HG03139 (cell line): ENCODE measurements at regions not wholly inside any gene's neighbourhood (a gene's known extent, or its start where the extent isn't known, plus 50 kb on each side); places are given as distances from the start of the nearest gene placed in this dataset.
"Not testable (repeated sequence)": the region's sequence is repeated elsewhere in the genome, so short reads cannot be mapped to it uniquely, and the experiment has no call there.

Source experiments
- ATAC-seq: cut with Tn5 transposase; IDR thresholded peaks from one replicate; pipeline ENCODE4 v1.9.1; 2021; ENCODE audit not compliant: unreplicated experiment

DNA sequence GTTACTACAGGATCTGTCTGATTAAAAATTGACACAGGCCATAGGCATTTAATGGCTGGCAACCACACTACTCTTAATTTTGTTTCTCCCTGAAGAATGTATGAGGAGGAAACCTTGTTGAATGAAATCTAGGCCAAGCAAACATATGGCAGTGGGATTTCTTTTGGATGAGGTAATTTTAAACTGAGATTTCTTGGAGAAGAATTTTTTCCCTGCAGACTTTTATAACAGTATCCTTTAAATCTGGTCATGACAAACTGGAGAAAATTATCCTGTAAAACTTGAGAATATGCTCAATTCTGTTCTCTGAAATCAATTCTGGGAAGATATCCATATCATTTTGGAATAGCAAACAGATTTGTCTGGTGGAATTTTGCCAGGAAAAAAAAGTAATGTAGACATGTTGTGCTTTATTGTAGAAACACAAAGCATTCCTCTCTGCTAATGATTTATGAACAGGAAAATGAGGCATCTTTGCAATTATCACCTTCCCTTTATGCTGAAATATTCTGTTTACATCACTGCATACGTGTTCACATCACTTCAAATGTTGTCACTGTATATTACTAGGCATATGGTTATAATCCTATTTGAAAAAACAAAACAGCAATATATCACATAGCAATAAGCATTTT, 108.3 kb upstream of the ARSJ start:
- no peak for ATAC-seq

DNA sequence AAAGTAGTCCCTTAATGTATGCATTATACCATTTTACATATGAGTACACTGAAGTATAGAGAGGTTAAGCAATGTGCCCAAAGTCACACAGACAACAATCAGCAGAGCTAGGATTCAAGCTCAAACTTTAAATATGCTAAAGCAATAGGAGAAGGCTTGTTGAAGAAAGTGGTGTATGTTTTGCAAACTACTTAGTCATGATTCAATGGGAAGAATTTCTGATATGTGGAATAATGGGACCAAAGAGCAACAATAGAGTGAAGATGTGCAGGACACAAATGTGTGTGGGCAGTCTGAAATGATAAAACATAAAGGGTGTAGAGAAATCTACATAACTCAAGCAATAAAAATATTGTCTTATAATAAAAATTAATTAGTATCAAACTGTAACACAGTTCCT, 109.0 kb upstream of the ARSJ start:
- ATAC-seq: no peak

DNA sequence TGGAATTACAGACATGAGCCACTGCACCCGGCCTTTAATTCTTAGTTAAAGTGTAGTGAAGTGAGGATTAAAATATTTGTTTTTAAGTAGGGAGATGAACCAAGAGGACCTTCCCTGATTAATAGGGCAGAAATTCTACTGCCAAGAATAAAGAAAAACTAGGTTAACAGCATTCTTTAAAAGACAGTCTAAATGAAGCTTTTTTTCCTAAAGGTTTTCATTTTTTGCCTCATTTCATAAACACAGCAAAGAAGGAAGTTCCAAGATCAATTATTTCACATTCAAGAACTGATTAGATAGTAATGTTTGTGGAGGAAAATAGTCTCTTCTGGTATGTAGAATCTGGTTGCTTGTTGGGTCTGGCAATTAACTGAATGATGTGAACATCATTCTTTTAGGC, 112.1 kb upstream of the ARSJ start:
- ATAC-seq: no peak

DNA sequence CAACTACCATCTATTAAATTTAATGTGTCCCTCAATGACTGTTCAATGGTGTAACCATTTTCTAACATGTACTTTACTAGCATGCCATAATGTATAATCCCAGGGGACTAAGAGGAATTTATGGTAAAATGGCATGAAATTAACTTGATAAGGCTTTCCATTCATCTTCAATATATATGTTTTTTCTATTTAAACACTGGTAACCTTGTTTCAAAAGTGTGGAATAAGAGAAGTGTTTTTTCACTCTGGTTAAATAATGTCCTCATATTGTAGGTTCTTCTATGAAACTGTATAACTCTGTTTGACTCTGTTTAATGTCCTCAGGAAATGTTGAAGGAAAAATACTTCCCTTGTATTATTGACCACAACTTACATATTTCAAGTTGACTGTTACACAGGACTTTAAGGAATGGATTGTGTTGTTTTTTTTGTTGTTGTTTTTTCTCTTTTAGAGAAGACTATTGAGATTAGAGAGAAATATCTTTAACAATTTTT, 113.8 kb upstream of the ARSJ start:
- ATAC-seq: no peak

DNA sequence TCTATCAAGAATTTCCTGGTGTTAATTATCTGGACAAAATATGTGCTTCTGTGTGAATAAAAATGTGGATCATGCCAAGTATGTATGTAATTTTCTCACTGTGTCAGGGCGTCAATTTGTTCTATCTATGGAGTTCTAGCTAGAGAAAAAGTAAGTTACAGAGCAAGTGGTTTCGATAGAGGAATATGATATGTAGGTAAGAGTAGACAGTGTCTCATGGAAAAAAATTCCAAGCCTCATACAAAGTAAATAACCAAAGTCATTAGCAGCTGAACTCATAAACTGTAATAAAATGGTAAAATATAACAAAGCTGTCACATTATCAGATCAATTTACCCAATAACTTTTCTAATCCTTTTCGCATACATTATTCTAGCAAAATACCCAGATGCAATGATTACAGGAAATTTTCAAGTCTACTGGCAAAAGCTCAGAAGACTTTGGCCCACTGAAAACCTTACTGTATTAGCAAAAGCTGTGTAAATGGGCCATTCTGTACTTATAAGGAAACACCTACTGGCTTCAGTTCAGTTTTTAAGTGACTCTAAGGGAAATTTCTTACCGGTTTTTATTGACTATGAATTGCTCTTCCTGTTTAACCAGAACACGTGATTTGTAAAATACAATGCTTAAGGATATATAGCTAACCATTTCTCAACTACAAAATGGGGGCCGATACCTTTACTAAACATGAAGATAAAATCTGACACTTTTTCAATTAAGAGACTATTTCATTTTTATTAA, 121.0 kb upstream of the ARSJ start:
- ATAC-seq: no peak

DNA sequence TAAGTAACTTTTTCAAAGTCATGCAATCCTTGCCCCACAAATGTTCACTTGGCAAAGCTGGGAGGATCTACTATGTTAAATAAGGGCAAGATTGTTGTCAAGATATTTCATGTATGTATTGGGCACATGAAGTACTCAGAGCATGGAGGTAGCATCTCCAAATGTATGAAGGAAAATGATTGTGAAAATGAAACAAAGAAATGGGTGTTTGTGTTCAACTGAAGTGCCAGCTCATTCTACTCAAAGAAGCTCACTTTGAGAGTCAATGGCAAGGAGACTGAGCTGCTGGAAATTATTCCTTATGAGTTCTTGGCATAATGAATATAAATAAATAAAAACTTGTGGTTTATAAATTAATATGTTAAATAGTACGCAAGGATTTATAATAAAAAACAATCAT, 124.5 kb upstream of the ARSJ start:
- ATAC-seq: no peak

DNA sequence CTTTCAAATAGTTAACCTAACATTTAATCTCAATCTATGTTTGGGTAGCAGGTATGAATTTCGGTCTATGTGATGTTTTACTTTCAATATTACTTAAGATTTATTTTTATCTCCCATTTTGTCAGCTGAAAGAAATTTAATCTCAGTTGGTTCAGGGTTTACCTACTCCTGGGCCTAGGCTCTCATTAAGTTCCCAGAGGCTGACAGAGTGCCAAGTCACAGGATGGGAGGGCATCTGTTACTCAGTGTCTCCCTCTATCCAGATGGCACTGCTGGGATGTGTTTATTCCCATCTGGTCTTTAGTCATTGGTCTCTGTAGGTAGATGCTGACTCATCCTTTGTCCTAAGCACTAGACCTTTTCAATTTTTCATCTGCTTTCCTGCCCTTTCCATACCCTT, 129.4 kb upstream of the ARSJ start:
- no peak for ATAC-seq

DNA sequence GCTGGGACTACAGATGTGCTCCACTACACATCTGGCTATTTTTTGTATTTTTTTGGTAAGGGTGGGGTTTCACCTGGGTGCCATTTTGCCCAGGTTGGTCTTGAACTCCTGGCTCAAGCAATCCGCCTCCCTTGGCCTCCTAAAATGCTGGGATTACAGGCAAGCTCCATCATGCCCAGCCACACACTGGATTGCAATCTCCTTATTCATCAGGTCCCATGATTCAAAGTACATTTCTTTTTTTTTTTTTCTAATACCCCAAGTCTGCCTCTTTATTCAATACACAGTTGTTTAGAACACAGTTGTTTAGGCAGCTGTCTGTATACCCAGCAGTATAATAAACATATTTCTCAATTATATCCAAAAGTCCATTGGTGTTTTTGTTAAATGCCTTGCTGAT, 130.3 kb upstream of the ARSJ start:
- ATAC-seq: no peak

DNA sequence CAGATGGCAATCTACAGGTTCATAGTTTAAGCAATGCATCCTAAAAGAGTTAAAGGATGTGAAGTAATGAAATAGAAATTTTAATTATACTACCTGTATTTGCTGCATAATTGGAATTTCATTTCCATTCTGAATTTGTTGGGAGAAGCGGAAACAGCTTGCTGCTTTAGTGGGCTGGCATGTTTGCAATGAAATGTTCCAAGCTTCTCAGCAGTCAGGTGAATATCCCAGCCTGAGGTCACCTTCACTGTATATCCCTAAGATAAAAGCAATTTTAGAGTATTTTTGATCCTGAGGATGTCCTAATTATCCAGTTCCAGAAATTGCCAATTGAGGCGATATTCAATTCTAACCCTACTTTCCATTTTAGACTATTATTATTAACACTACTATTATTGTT, 136.1 kb upstream of the ARSJ start:
- ATAC-seq: no peak

DNA sequence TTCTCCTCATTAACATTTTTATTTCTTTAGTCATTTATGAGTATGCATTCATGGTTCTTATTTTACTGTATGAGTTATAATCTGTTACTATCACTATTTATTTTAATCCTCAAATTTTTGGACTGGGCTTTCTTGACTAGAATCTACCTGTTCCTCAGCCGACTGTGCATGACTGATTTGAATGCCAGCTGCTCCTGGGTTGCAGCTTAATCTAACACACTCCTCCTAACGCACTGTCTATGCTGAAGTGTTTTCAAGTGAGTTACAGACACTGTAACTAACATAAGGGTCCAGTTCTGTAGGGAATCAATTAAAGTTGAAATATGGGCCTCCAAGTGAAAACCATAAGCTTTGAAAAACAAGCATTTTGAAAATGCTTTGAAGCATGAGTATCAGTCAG, 137.4 kb upstream of the ARSJ start:
- no peak for ATAC-seq

DNA sequence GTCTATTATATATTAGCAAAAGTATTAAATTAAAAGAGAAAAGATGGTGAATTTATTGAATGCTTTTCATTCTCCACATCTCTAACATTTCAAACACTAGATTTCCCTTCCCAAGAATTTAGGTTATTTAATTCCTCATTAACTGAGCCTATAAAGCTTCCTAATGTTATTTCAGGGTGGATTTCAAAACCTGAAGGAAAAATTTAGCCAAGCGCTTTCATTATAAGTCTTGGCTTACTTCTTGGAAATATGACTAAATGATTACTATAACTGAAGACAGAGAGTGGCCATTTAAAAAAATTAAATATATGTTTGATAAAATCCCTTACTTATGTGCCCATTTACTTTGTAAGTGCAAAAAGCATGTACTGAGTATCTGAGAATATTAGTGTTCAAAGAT, 141.8 kb upstream of the ARSJ start:
- no peak for ATAC-seq

DNA sequence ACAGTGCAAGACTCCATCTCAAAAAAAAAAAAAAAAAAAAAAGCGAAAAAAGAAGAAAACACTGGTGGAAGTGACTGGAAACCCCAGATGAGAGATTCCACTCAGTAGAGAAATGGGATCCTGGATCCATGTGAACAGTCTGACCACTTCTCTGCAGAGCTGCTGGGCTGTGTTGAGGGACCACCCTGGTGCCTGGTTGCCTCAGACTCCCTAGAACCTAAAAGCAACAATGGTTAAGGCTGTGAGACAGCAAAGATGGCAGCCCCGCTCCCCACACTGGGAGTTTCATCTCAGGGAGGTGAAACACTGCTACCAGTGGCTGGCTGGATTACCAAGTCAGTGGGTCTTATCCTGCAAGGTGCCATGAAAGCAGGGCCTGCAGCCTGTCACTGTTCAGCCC, 152.8 kb upstream of the ARSJ start:
- no peak for ATAC-seq

DNA sequence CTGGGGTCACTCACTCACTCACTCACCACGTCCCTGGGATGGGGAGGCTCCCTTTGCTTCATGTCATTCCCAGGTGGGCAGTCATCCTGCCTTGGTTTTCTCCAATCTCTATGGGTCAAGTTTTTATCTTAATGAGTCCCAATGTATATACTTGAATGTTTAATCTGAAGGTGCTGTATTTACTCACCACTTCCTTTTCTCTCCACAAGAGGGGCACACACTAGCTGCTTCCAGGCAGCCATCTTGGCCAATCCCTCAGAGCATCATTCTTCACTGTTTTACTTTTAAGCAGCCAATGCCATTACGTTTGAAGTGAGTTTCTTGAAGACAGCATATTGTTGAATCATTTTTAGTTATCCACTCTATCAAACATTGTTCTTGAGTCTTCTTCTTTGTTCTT, 153.4 kb upstream of the ARSJ start:
- peak; percentile 70 for ATAC-seq

DNA sequence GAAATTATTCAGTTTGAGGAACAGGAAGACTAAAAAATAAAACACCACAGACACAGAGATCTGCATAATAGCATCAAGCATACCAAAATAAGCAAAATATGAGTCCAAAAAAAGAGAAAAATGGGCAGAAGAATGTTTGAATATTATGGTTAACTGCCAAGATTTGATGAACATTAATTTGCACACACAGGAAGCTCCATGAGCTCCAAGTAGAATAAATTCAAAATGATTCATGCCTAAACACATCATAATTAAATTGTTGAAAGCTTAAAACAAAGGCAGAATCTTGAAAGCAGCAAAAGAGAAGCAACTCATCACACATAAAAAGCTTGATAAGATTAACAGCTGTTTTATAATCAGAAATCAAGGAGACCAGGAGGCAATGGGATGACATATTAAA, 156.6 kb upstream of the ARSJ start:
- ATAC-seq: no peak

DNA sequence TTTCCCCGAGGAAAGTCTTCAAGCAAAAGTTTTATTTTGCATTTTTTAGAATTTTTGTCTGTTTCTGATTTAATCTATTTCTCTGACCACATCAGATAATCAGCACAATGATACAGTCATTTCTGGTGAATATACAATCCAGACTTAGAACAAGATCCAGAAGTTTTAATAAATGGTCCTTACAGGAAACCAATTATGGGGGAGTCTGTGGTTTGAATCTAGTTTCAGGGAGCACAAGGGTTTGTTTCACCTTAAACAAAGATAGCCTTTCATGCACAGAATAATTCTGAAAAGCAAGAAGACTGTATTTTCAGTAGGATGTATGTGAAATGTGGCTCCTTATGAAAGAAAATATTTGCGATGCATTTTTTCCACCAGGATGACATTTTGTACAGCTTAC, 158.5 kb upstream of the ARSJ start:
- ATAC-seq: no peak

DNA sequence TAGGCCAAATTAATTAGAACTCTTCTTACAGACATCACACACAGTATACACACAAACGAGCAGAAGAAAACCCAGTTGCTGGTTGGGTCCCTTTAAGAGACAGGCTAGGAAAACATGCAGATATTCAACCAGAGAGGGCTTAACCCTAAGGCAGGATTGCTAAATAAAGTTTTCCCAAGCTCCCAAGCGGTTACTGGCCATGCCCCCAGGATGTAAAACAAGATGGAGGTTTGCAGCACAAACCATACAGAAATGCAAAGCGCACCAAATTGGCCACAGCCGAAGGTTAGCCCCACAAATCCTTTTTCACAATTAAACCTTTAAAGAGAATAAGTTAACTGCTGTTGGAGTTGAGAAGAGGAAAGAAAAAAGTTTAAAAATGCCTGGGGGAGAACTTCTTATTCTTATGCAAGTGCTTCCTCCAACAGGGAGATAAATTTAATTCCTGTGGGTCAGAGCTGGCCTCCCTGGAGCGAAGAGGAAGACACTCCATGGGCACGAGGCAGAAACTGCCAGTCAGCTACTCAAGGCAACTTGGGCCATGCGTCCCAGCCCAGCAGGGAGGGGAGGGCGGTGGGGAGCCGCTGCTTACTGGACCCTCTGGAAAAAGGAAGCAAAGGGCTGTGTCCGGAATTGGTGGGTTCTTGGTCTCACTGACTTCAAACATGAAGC, 167.6 kb upstream of the ARSJ start:
- no peak for ATAC-seq

DNA sequence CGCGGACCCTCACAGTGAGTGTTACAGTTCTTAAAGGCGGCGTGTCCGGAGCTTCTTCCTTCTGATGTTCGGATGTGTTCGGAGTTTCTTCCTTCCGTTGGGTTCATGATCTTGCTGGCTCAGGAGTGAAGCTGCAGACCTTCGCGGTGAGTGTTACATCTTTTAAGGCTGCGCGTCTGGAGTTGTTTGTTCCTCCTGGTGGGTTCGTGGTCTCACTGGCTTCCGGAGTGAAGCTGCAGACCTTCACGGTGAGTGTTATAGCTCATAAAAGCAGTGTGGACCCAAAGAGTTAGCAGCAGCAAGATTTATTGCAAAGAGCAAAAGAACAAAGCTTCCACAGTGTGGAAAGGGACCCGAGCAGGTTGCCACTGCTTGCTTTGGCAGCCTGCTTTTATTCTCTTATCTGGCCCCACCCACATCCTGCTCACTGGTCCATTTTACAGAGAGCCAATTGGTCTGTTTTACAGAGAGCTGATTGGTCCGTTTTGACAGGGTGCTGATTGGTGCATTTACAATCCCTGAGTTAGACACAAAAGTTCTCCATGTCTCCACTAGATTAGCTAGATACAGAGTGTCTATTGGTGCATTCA, 168.3 kb upstream of the ARSJ start:
- ATAC-seq: not testable (repeated sequence)

DNA sequence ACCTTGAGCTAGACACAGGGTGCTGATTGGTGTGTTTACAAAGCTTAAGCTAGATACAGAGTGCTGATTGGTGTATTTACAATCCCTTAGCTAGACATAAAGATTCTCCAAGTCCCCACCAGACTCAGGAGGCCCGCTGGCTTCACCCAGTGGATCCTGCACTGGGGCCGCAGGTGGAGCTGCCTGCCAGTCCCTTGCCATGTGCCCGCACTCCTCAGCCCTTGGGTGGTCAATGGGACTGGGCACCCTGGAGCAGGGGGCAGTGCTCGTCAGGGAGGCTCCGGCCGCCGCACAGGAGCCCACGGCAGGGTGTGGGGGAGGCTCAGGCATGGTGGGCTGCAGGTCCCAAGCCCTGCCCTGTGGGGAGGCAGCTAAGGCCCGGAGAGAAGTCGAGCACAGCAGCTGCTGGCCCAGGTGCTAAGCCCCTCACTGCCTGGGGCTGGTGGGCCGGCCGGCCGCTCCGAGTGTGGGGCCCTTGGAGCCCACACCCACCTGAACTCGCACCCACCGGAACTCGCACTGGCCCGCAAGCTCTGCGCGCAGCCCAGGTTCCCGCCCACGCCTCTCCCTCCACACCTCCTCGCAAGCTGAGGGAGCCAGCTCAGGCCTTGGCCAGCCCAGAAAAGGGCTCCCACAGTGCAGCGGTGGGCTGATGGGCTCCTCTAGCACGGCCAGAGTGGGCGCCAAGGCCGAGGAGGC, 169.1 kb upstream of the ARSJ start:
- not testable (repeated sequence) for ATAC-seq

DNA sequence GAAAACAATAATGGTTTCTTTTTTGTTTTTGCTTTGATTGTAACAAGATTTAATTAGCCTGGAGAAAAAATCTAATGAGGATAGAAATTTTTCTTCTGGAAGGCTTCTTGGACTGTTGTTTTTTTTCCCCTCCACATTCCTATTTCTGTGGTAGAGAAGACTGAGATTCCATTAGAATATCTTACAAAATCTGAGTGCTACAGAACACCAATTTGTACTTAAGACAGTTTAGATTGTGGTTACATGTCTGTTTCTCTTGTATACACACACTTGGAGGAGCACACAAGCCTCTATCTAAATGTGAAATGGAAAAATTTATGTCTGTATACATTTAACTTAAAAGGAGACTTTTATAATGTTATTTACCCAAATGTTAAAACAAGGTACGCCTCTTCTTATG, 176.9 kb upstream of the ARSJ start:
- no peak for ATAC-seq

DNA sequence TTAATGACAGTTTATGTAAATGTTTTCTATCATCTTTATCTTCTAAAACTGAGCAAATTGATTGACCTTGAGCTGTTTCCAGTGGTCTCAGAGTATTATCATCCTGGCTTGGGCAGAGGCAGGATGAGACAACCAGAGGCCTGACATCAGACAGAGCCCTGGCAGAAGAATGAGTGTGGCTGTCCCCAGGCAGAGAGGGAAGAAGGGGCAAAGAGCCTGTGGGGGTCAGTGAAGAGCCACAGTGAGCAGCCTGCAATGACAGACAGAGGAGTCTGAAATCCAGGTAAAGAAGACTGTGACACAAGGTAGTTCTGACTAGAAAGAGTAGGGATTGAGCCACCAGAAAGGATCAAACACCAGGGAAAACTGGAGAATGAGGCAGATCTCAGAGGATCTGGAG, 182.4 kb upstream of the ARSJ start:
- ATAC-seq: no peak

DNA sequence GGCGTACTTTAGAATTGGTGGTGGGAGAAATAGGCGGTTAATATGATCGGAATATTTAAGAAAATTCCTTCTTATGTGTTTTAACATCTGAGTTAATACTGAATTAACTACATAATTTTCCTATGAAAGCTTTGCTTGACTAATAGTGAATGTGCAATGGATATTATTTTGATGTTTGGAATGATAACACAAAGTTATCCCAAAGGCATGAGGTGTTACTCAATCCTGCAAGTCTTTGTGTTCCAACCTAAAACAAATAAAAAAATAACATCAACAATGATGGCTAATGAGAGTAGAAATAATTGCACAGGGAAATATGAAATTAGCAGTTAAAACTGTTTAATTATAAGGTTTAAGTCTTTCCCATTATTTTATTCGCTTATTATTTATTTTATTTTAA, 183.6 kb upstream of the ARSJ start:
- no peak for ATAC-seq
